ENCODE measurements at regions not wholly inside any gene's neighbourhood (a gene's known extent, or its start where the extent isn't known, plus 50 kb on each side); places are given as distances from the start of the nearest gene placed in this dataset.

GRCh38 chr12:107144441-107144840 lies 51.1 kb upstream of the CRY1 start:
- no peak overlapping the region for H3K9ac ChIP-seq (ENCODE audit: low read depth, low read length)
- 94% methylated on average over 7 of the region's 7 CpGs for WGBS
- no peak overlapping the region for H3K4me3 ChIP-seq (ENCODE audit: low read length)
- no peak overlapping the region for H3K27ac ChIP-seq (ENCODE audit: low read depth, low read length)
- no peaks in the 10 kb centered on the region for H3K27me3 ChIP-seq (ENCODE audit: insufficient read depth, low read length)
- no peaks in the 10 kb centered on the region; the same call in 1 of the 2 replicates for H3K4me1 ChIP-seq (ENCODE audit: insufficient read depth, low read length)
- H3K9me3 ChIP-seq (ENCODE audit: insufficient read depth, low read depth, low read length), result no peaks in the 10 kb centered on the region
- no peaks in the 10 kb centered on the region for H3K36me3 ChIP-seq (ENCODE audit: insufficient read depth, low read length)

GRCh38 chr12:107144990-107145389 lies 51.6 kb upstream of the CRY1 start:
- Histone ChIP-seq H3K4me3 (ENCODE audit: low read length) (no peak overlapping the region), H3K27me3 (ENCODE audit: insufficient read depth, low read length) (no peaks in the 10 kb centered on the region), H3K27ac (ENCODE audit: low read depth, low read length) (no peak overlapping the region), H3K36me3 (ENCODE audit: insufficient read depth, low read length) (no peaks in the 10 kb centered on the region), H3K9me3 (ENCODE audit: insufficient read depth, low read depth, low read length) (no peaks in the 10 kb centered on the region), H3K4me1 (ENCODE audit: insufficient read depth, low read length) (no peaks in the 10 kb centered on the region; the same call in 1 of the 2 replicates), H3K9ac (ENCODE audit: low read depth, low read length) (no peak overlapping the region)
- WGBS, result 60% methylated on average over 1 of the region's 2 CpGs

- H3K27me3 ChIP-seq (ENCODE audit: insufficient read depth, low read length), result no peaks in the 10 kb centered on the region
- no peak overlapping the region for H3K4me3 ChIP-seq (ENCODE audit: low read length)
- no peaks in the 10 kb centered on the region; the same call in 1 of the 2 replicates for H3K4me1 ChIP-seq (ENCODE audit: insufficient read depth, low read length)
- H3K9ac ChIP-seq (ENCODE audit: low read depth, low read length), result no peak overlapping the region
- H3K27ac ChIP-seq (ENCODE audit: low read depth, low read length), result no peak overlapping the region
- H3K36me3 ChIP-seq (ENCODE audit: insufficient read depth, low read length), result no peaks in the 10 kb centered on the region
- no peaks in the 10 kb centered on the region for H3K9me3 ChIP-seq (ENCODE audit: insufficient read depth, low read depth, low read length)
- WGBS, result 87% methylated on average over 6 of the region's 6 CpGs
Measured at GRCh38 chr12:107145397-107145796, 52.0 kb upstream of the CRY1 start.

- no peaks in the 10 kb centered on the region for H3K27me3 ChIP-seq (ENCODE audit: insufficient read depth, low read length)
- no peak overlapping the region for H3K4me3 ChIP-seq (ENCODE audit: low read length)
- no peak overlapping the region for H3K27ac ChIP-seq (ENCODE audit: low read depth, low read length)
- H3K36me3 ChIP-seq (ENCODE audit: insufficient read depth, low read length), result no peaks in the 10 kb centered on the region
- no peak overlapping the region for H3K9ac ChIP-seq (ENCODE audit: low read depth, low read length)
- H3K4me1 ChIP-seq (ENCODE audit: insufficient read depth, low read length), result no peaks in the 10 kb centered on the region; the same call in 1 of the 2 replicates
- H3K9me3 ChIP-seq (ENCODE audit: insufficient read depth, low read depth, low read length), result no peaks in the 10 kb centered on the region
- WGBS, result 91% methylated on average over 2 of the region's 2 CpGs
Measured at GRCh38 chr12:107148107-107148506, 54.8 kb upstream of the CRY1 start.

GRCh38 chr12:107152315-107152714 lies 59.0 kb upstream of the CRY1 start:
- no peak overlapping the region for H3K4me3 ChIP-seq (ENCODE audit: low read length)
- no peaks in the 10 kb centered on the region; the same call in 1 of the 2 replicates for H3K9me3 ChIP-seq (ENCODE audit: insufficient read depth, low read depth, low read length)
- 93% methylated on average over 3 of the region's 3 CpGs for WGBS
- no peak overlapping the region for H3K27ac ChIP-seq (ENCODE audit: low read depth, low read length)
- H3K9ac ChIP-seq (ENCODE audit: low read depth, low read length), result no peak overlapping the region
- H3K36me3 ChIP-seq (ENCODE audit: insufficient read depth, low read length), result no peaks in the 10 kb centered on the region
- no peaks in the 10 kb centered on the region for H3K27me3 ChIP-seq (ENCODE audit: insufficient read depth, low read length)
- H3K4me1 ChIP-seq (ENCODE audit: insufficient read depth, low read length), result no peaks in the 10 kb centered on the region

GRCh38 chr12:107159384-107159900 lies 66.1 kb upstream of the CRY1 start:
- no peak overlapping the region for H3K27ac ChIP-seq (ENCODE audit: low read depth, low read length)
- no peak overlapping the region for H3K9ac ChIP-seq (ENCODE audit: low read depth, low read length)
- no peaks in the 10 kb centered on the region for H3K9me3 ChIP-seq (ENCODE audit: insufficient read depth, low read depth, low read length)
- H3K4me1 ChIP-seq (ENCODE audit: insufficient read depth, low read length), result no peaks in the 10 kb centered on the region
- peaks cover 5% of the 10 kb centered on the region; the same call in 1 of the 2 replicates for H3K27me3 ChIP-seq (ENCODE audit: insufficient read depth, low read length)
- H3K4me3 ChIP-seq (ENCODE audit: low read length), result no peak overlapping the region
- 91% methylated on average over 2 of the region's 2 CpGs for WGBS
- no peaks in the 10 kb centered on the region for H3K36me3 ChIP-seq (ENCODE audit: insufficient read depth, low read length)

GRCh38 chr12:107163413-107163812 lies 70.1 kb upstream of the CRY1 start:
- no peak overlapping the region for H3K27ac ChIP-seq (ENCODE audit: low read depth, low read length)
- WGBS, result 100% methylated on average over 3 of the region's 4 CpGs
- no peaks in the 10 kb centered on the region for H3K4me1 ChIP-seq (ENCODE audit: insufficient read depth, low read length)
- H3K36me3 ChIP-seq (ENCODE audit: insufficient read depth, low read length), result no peaks in the 10 kb centered on the region
- H3K4me3 ChIP-seq (ENCODE audit: low read length), result no peak overlapping the region
- no peak overlapping the region for H3K9ac ChIP-seq (ENCODE audit: low read depth, low read length)
- peaks cover 7% of the 10 kb centered on the region; the same call in 1 of the 2 replicates for H3K27me3 ChIP-seq (ENCODE audit: insufficient read depth, low read length)
- no peaks in the 10 kb centered on the region for H3K9me3 ChIP-seq (ENCODE audit: insufficient read depth, low read depth, low read length)

GRCh38 chr12:107164392-107164791 lies 71.0 kb upstream of the CRY1 start:
- H3K27me3 ChIP-seq (ENCODE audit: insufficient read depth, low read length), result peaks cover 7% of the 10 kb centered on the region; the same call in 1 of the 2 replicates
- no peaks in the 10 kb centered on the region for H3K9me3 ChIP-seq (ENCODE audit: insufficient read depth, low read depth, low read length)
- H3K4me3 ChIP-seq (ENCODE audit: low read length), result no peak overlapping the region
- WGBS, result no CpG with 5 or more reads among the region's 1 CpG
- no peak overlapping the region for H3K27ac ChIP-seq (ENCODE audit: low read depth, low read length)
- H3K36me3 ChIP-seq (ENCODE audit: insufficient read depth, low read length), result no peaks in the 10 kb centered on the region
- no peaks in the 10 kb centered on the region for H3K4me1 ChIP-seq (ENCODE audit: insufficient read depth, low read length)
- H3K9ac ChIP-seq (ENCODE audit: low read depth, low read length), result no peak overlapping the region

- H3K4me3 ChIP-seq (ENCODE audit: low read length), result no peak overlapping the region
- no peaks in the 10 kb centered on the region for H3K4me1 ChIP-seq (ENCODE audit: insufficient read depth, low read length)
- WGBS, result 100% methylated on average over 1 of the region's 1 CpG
- H3K36me3 ChIP-seq (ENCODE audit: insufficient read depth, low read length), result no peaks in the 10 kb centered on the region
- H3K27ac ChIP-seq (ENCODE audit: low read depth, low read length), result no peak overlapping the region
- no peaks in the 10 kb centered on the region for H3K9me3 ChIP-seq (ENCODE audit: insufficient read depth, low read depth, low read length)
- no peak overlapping the region for H3K9ac ChIP-seq (ENCODE audit: low read depth, low read length)
- peaks cover 7% of the 10 kb centered on the region; the same call in 1 of the 2 replicates for H3K27me3 ChIP-seq (ENCODE audit: insufficient read depth, low read length)
Measured at GRCh38 chr12:107165581-107165980, 72.2 kb upstream of the CRY1 start.

GRCh38 chr12:107167756-107168155 lies 74.4 kb upstream of the CRY1 start:
- no CpG with 5 or more reads among the region's 3 CpGs for WGBS
- Histone ChIP-seq H3K9me3 (ENCODE audit: insufficient read depth, low read depth, low read length) (no peaks in the 10 kb centered on the region), H3K4me3 (ENCODE audit: low read length) (no peak overlapping the region), H3K36me3 (ENCODE audit: insufficient read depth, low read length) (no peaks in the 10 kb centered on the region), H3K27me3 (ENCODE audit: insufficient read depth, low read length) (0 out of 2 replicates have a peak, but pooled peaks cover 4% of the 10 kb centered on the region), H3K4me1 (ENCODE audit: insufficient read depth, low read length) (no peaks in the 10 kb centered on the region), H3K27ac (ENCODE audit: low read depth, low read length) (no peak overlapping the region), H3K9ac (ENCODE audit: low read depth, low read length) (no peak overlapping the region)

- 77% methylated on average over 6 of the region's 6 CpGs for WGBS
- Histone ChIP-seq H3K4me1 (ENCODE audit: insufficient read depth, low read length) (no peaks in the 10 kb centered on the region), H3K4me3 (ENCODE audit: low read length) (no peak overlapping the region), H3K9me3 (ENCODE audit: insufficient read depth, low read depth, low read length) (no peaks in the 10 kb centered on the region), H3K27ac (ENCODE audit: low read depth, low read length) (no peak overlapping the region), H3K36me3 (ENCODE audit: insufficient read depth, low read length) (no peaks in the 10 kb centered on the region), H3K9ac (ENCODE audit: low read depth, low read length) (no peak overlapping the region), H3K27me3 (ENCODE audit: insufficient read depth, low read length) (0 out of 2 replicates have a peak, but pooled peaks cover 4% of the 10 kb centered on the region)
Measured at GRCh38 chr12:107169200-107169599, 75.9 kb upstream of the CRY1 start.

GRCh38 chr12:107178776-107179175 lies 85.4 kb upstream of the CRY1 start:
- Histone ChIP-seq H3K4me1 (ENCODE audit: insufficient read depth, low read length) (no peaks in the 10 kb centered on the region), H3K36me3 (ENCODE audit: insufficient read depth, low read length) (no peaks in the 10 kb centered on the region), H3K9me3 (ENCODE audit: insufficient read depth, low read depth, low read length) (no peaks in the 10 kb centered on the region), H3K27ac (ENCODE audit: low read depth, low read length) (no peak overlapping the region), H3K4me3 (ENCODE audit: low read length) (no peak overlapping the region), H3K27me3 (ENCODE audit: insufficient read depth, low read length) (no peaks in the 10 kb centered on the region), H3K9ac (ENCODE audit: low read depth, low read length) (no peak overlapping the region)
- 100% methylated on average over 4 of the region's 5 CpGs for WGBS

Data from HUES64 (cell line).